SK-N-SH treated with all-trans-retinoic acid at 6 μM for 48 hours (cell line): ENCODE measurements at regions not wholly inside any gene's neighbourhood (a gene's known extent, or its start where the extent isn't known, plus 50 kb on each side); places are given as distances from the start of the nearest gene placed in this dataset.
A peak's percentile ranks its signal among the peaks of the same experiment; 100 is the strongest.

ENCODE experiments used
- ATAC-seq: fragments of 200-7000 bp; cut with Tn5 transposase; 3 replicates; pipeline ENCODE4 v1.9.1; 2020; ENCODE audit warnings: mild to moderate bottlenecking, moderate library complexity
- ARNTL ChIP-seq: fragments of 450-650 bp; formaldehyde crosslinking; IDR thresholded peaks from 2 replicates; pipeline ENCODE4 v1.5.0; 2020; ENCODE audit warnings: low read depth, mild to moderate bottlenecking, moderate library complexity, borderline replicate concordance
- CREB5 ChIP-seq: fragments of 250-450 bp; sonication (Bioruptor Pico); IDR thresholded peaks from 2 replicates; pipeline ENCODE4 v1.5.1; 2020; ENCODE audit warnings: low read depth, mild to moderate bottlenecking, moderate library complexity
- CSDC2 ChIP-seq: fragments of 250-450 bp; sonication (Bioruptor Pico); IDR thresholded peaks from 2 replicates; pipeline ENCODE4 v1.5.0; 2020; ENCODE audit warnings: mild to moderate bottlenecking, moderate library complexity
- CSRNP3 ChIP-seq: fragments of 250-450 bp; sonication (Bioruptor Pico); IDR thresholded peaks from 2 replicates; pipeline ENCODE4 v1.5.1; 2021; ENCODE audit warnings: mild to moderate bottlenecking, moderate library complexity
- ESRRG ChIP-seq: fragments of 250-450 bp; sonication (Bioruptor Pico); IDR thresholded peaks from 2 replicates; pipeline ENCODE4 v1.6.1; 2021; ENCODE audit warnings: mild to moderate bottlenecking
- GLIS3 ChIP-seq: fragments of 250-450 bp; sonication (Bioruptor Pico); IDR thresholded peaks from 2 replicates; pipeline ENCODE4 v1.5.0; 2020; ENCODE audit warnings: mild to moderate bottlenecking, moderate library complexity
- ISL1 ChIP-seq: fragments of 250-450 bp; sonication (Bioruptor Pico); IDR thresholded peaks from 2 replicates; pipeline ENCODE4 v2.1.2; 2022; ENCODE audit warnings: mild to moderate bottlenecking, moderate library complexity
- OSR1 ChIP-seq: fragments of 250-450 bp; sonication (Bioruptor Pico); IDR thresholded peaks from 2 replicates; pipeline ENCODE4 v1.8.0; 2022; ENCODE audit warnings: moderate library complexity, mild to moderate bottlenecking, inconsistent platforms
- PATZ1 ChIP-seq: fragments of 250-450 bp; sonication (Bioruptor Pico); IDR thresholded peaks from 2 replicates; pipeline ENCODE4 v1.8.0; 2020; ENCODE audit warnings: mild to moderate bottlenecking, moderate library complexity, borderline replicate concordance
- POU6F1 ChIP-seq: fragments of 250-450 bp; sonication (Bioruptor Pico); IDR thresholded peaks from 2 replicates; pipeline ENCODE4 v1.8.0; 2021; ENCODE audit warnings: low read depth, mild to moderate bottlenecking, moderate library complexity, borderline replicate concordance
- PPARA ChIP-seq: fragments of 250-450 bp; sonication (Bioruptor Pico); IDR thresholded peaks from 2 replicates; pipeline ENCODE4 v1.5.0; 2020; ENCODE audit warnings: mild to moderate bottlenecking, borderline replicate concordance
- RARB ChIP-seq: fragments of 250-450 bp; sonication (Bioruptor Pico); IDR thresholded peaks from 2 replicates; pipeline ENCODE4 v1.8.0; 2021; ENCODE audit warnings: mild to moderate bottlenecking, moderate library complexity
- TCF4 ChIP-seq: fragments of 250-450 bp; sonication (Bioruptor Pico); IDR thresholded peaks from 2 replicates; pipeline ENCODE4 v1.8.0; 2021; ENCODE audit warnings: mild to moderate bottlenecking, moderate library complexity, borderline replicate concordance
- TSHZ2 ChIP-seq: fragments of 250-450 bp; sonication (Bioruptor Pico); IDR thresholded peaks from 2 replicates; pipeline ENCODE4 v1.5.0; 2020; ENCODE audit warnings: mild to moderate bottlenecking, moderate library complexity
- ZC3H10 ChIP-seq: fragments of 250-450 bp; sonication (Bioruptor Pico); IDR thresholded peaks from 2 replicates; pipeline ENCODE4 v1.5.1; 2021; ENCODE audit warnings: mild to moderate bottlenecking, moderate library complexity
- ZFP3 ChIP-seq: fragments of 250-450 bp; sonication (Bioruptor Pico); IDR thresholded peaks from 2 replicates; pipeline ENCODE4 v1.5.0; 2020; ENCODE audit warnings: mild to moderate bottlenecking, moderate library complexity
- ZFP30 ChIP-seq: fragments of 450-650 bp; formaldehyde crosslinking; IDR thresholded peaks from 2 replicates; pipeline ENCODE4 v1.5.0; 2022; ENCODE audit warnings: mild to moderate bottlenecking, moderate library complexity
- ZNF565 ChIP-seq: fragments of 450-650 bp; formaldehyde crosslinking; conservative IDR thresholded peaks from 2 replicates; pipeline ENCODE4 v1.5.0; 2020; ENCODE audit warnings: low read depth, mild to moderate bottlenecking, moderate library complexity
- ZNF70 ChIP-seq: fragments of 450-650 bp; formaldehyde crosslinking; IDR thresholded peaks from 2 replicates; pipeline ENCODE4 v1.5.0; 2020; ENCODE audit warnings: mild to moderate bottlenecking, moderate library complexity

GRCh38 chr17:13337864-13338371 lies 263.8 kb downstream of the HS3ST3A1 start:
- peak; percentile 92 for ATAC-seq
- peak; percentile 27; the same call in 1 of the 2 replicates for TF ChIP-seq ISL1 (CRISPR knock-in tag)
- no peak for TF ChIP-seq RARB (CRISPR knock-in tag)
- TF ChIP-seq, all 23 proteins: peak for 1

GRCh38 chr17:13337151-13337550 lies 264.6 kb downstream of the HS3ST3A1 start:
- no peak for TF ChIP-seq OSR1 (CRISPR knock-in tag)
- no peak for TF ChIP-seq RARB (CRISPR knock-in tag)
- no peak for TF ChIP-seq POU6F1 (CRISPR knock-in tag)
- TF ChIP-seq CSRNP3 (CRISPR knock-in tag), result no peak
- no peak for TF ChIP-seq ZNF565
- TF ChIP-seq PATZ1 (CRISPR knock-in tag), result no peak
- TF ChIP-seq ISL1 (CRISPR knock-in tag), result no peak
- TF ChIP-seq CREB5, result no peak
- no peak for TF ChIP-seq TSHZ2
- no peak for TF ChIP-seq ZFP3
- TF ChIP-seq, all 23 proteins: peak for 0
- ATAC-seq, result no peak

- ATAC-seq, result no peak
- no peak for TF ChIP-seq GLIS3
- no peak for TF ChIP-seq ZNF70
- no peak for TF ChIP-seq ZFP30 (CRISPR knock-in tag)
- TF ChIP-seq TCF4 (CRISPR knock-in tag), result no peak
- no peak for TF ChIP-seq ISL1 (CRISPR knock-in tag)
- TF ChIP-seq CREB5, result no peak
- TF ChIP-seq CSRNP3 (CRISPR knock-in tag), result no peak
- TF ChIP-seq PPARA (CRISPR knock-in tag), result no peak
- TF ChIP-seq ZC3H10 (CRISPR knock-in tag), result no peak
- TF ChIP-seq TSHZ2, result no peak
- no peak for TF ChIP-seq ARNTL
- no peak for TF ChIP-seq CSDC2
- no peak for TF ChIP-seq ZFP3
- TF ChIP-seq ESRRG (CRISPR knock-in tag), result no peak
- no peak for TF ChIP-seq POU6F1 (CRISPR knock-in tag)
- no peak for TF ChIP-seq OSR1 (CRISPR knock-in tag)
These were observed 267.4 kb downstream of the HS3ST3A1 start for GRCh38 chr17:13334374-13334773.
